Gastrocnemius medialis (tissue), 4 donors: ENCODE measurements at regions not wholly inside any gene's neighbourhood (a gene's known extent, or its start where the extent isn't known, plus 50 kb on each side); places are given as distances from the start of the nearest gene placed in this dataset.

ENCODE experiments used
- ATAC-seq, 2 donors: fragments of 150-250 bp; one replicate each; pipeline ENCODE4 v1.9.1; 2016
- DNase-seq, 2 donors: peaks; one replicate each; pipeline ENCODE4 v3.0.0-alpha.2; 2019
- H3K27ac ChIP-seq, 4 donors: fragments of 200-600 bp; sonication (generic); 1 replicate in 1 of 4; 2 replicates in 3 of 4; pipeline ENCODE4 v1.5.1; 2016 to 2018; ENCODE audit warnings: mild to moderate bottlenecking in 2 of 4, moderate library complexity in 1 of 4
- H3K27me3 ChIP-seq, 3 donors: fragments of 200-600 bp; sonication (generic) in 2 of 3; 1 replicate in 1 of 3; 2 replicates in 2 of 3; pipeline versions ENCODE4 v1.5.1 to v1.6.0; 2016 to 2019; ENCODE audit warnings: mild to moderate bottlenecking in 1 of 3, moderate library complexity in 1 of 3
- H3K36me3 ChIP-seq, 2 donors: fragments of 200-600 bp; sonication (generic) in 1 of 2; one replicate each; pipeline ENCODE4 v1.5.1; 2017 to 2018
- H3K4me1 ChIP-seq, 2 donors: fragments of 200-600 bp; sonication (generic) in 1 of 2; one replicate each; pipeline ENCODE4 v1.5.1; 2016 to 2017; ENCODE audit warnings: mild to moderate bottlenecking in 2 of 2
- H3K4me3 ChIP-seq, 4 donors: fragments of 200-600 bp; sonication (generic) in 3 of 4; 1 replicate in 1 of 4; 2 replicates in 3 of 4; pipeline ENCODE4 v1.5.1; 2016 to 2019; ENCODE audit warnings: mild to moderate bottlenecking in 2 of 4
- H3K9me3 ChIP-seq, 3 donors: fragments of 200-600 bp; sonication (generic) in 2 of 3; 1 replicate in 1 of 3; 2 replicates in 2 of 3; pipeline ENCODE4 v1.5.1; 2016 to 2019
- CTCF ChIP-seq, 5 experiments: fragments of 450-650 bp in 3 of 5; fragments of 200-600 bp in 2 of 5; sonication (generic) in 2 of 5; IDR thresholded peaks in 4 of 5; conservative IDR thresholded peaks in 1 of 5; 1 replicate in 4 of 5; 2 replicates in 1 of 5; pipeline ENCODE4 v1.5.1; 2016 to 2019; ENCODE audit warnings: antibody characterized with exemption in 5 of 5, mild to moderate bottlenecking in 3 of 5, moderate library complexity in 3 of 5
- POLR2A ChIP-seq, 2 donors: fragments of 450-650 bp; IDR thresholded peaks; one replicate each; pipeline ENCODE4 v1.6.1; 2017; ENCODE audit warnings: antibody characterized with exemption in 2 of 2, mild to moderate bottlenecking in 2 of 2, moderate library complexity in 2 of 2
- in situ Hi-C, 4 donors: fragments of 200-750 bp; cut with MboI; loops; one replicate each; pipeline versions ENCODE4 v1.15.0 to v1.8.0; 2017; ENCODE audit warnings: low sequenced_read_pairs in 4 of 4
- intact Hi-C: fragments of 100-400 bp; cut with DNase I; formaldehyde crosslinking; loops from one replicate; pipeline ENCODE4 v1.15.1; 2023; ENCODE audit warnings: low total_unique reads

DNA sequence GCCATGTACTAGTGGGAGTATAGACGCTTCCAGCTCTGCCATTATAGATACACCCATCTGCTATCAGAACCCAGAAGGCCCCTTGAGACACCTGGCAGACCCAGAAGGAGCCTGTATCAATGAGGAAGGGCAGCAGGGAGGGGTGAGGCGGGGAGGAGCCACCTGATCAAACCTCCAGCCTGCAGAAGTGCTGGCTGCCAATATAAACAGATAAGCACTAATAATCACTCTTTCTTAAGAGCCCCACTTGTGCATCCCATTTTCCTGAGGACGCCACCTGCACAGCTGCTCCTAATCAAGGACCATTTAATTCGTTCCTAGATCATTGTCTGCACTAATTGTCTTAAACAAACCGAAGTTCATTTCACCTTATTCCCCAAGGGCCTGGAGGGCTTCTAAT is 75.0 kb upstream of the NEK6 start:
- Histone ChIP-seq H3K27ac (no peak overlapping the region), H3K36me3 (no peaks in the 10 kb centered on the region), H3K9me3 (peaks cover 0 to 5% (median 0%) of the 10 kb centered on the region in 3 donors), H3K4me3 (no peak overlapping the region), H3K4me1 (no peaks in the 10 kb centered on the region), H3K27me3 (peaks cover 5 to 17% (median 9%) of the 10 kb centered on the region in 3 donors)
- intact Hi-C loops, result no loop called here
- TF ChIP-seq CTCF (IDR thresholded peaks at IDR 0.05 in 4 of 5, conservative IDR thresholded peaks at IDR 0.05 in 1 of 5) (no peak), POLR2A (IDR thresholded peaks at IDR 0.05) (no peak)
- in situ Hi-C loops, result no loop called here
- DNase-seq (no peak), ATAC-seq (no peak)

GRCh38 chr9:124183772-124184171 is 74.0 kb upstream of the NEK6 start:
- Histone ChIP-seq H3K27me3 (peaks cover 5 to 17% (median 9%) of the 10 kb centered on the region in 3 donors), H3K4me3 (no peak overlapping the region), H3K9me3 (peaks cover 0 to 5% (median 0%) of the 10 kb centered on the region in 3 donors), H3K36me3 (no peaks in the 10 kb centered on the region), H3K27ac (no peak overlapping the region), H3K4me1 (no peaks in the 10 kb centered on the region)
- TF ChIP-seq CTCF (IDR thresholded peaks at IDR 0.05 in 4 of 5, conservative IDR thresholded peaks at IDR 0.05 in 1 of 5), result no peak
- no peak for TF ChIP-seq POLR2A (IDR thresholded peaks at IDR 0.05)
- in situ Hi-C loops, result no loop called here
- ATAC-seq (no peak), DNase-seq (no peak)
- intact Hi-C loops, result no loop called here

GRCh38 chr9:124185413-124185812 is 72.3 kb upstream of the NEK6 start:
- Histone ChIP-seq H3K4me1 (no peaks in the 10 kb centered on the region), H3K4me3 (no peak overlapping the region), H3K9me3 (peaks cover 0 to 5% (median 0%) of the 10 kb centered on the region in 3 donors), H3K27me3 (peaks cover 5 to 17% (median 9%) of the 10 kb centered on the region in 3 donors), H3K36me3 (no peaks in the 10 kb centered on the region), H3K27ac (no peak overlapping the region)
- no peak for DNase-seq
- ATAC-seq, result no peak
- no peak for TF ChIP-seq CTCF (IDR thresholded peaks at IDR 0.05 in 4 of 5, conservative IDR thresholded peaks at IDR 0.05 in 1 of 5)
- TF ChIP-seq POLR2A (IDR thresholded peaks at IDR 0.05), result no peak
- in situ Hi-C loops (no loop called here), intact Hi-C loops (no loop called here)

DNA sequence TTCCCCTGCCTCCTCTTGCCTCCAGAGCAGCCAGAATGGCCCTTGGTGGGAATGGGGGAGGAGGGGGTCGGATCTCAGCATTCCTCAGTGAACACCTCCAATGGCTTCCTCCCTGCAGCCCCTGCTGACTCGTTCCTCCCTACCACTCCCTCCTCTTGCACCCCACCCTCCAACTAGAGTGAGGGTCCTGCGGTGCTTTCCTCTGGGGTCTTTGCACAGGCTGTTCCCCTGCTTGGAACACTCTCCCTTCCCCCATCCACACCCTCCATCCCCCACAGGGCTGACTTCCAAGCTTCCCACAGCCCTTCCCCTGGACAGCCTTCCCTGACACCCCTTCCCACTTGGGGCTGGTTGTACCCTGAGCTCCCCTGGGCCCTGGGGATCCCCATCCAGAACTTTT is 70.4 kb upstream of the NEK6 start:
- in situ Hi-C loops (no loop called here), intact Hi-C loops (no loop called here)
- no peak for ATAC-seq
- H3K36me3 ChIP-seq, result no peaks in the 10 kb centered on the region
- no peak for DNase-seq
- no peak overlapping the region for H3K27ac ChIP-seq
- no peak overlapping the region for H3K4me3 ChIP-seq
- TF ChIP-seq CTCF (IDR thresholded peaks at IDR 0.05 in 4 of 5, conservative IDR thresholded peaks at IDR 0.05 in 1 of 5) (no peak), POLR2A (IDR thresholded peaks at IDR 0.05) (no peak)
- H3K4me1 ChIP-seq, result no peaks in the 10 kb centered on the region
- H3K27me3 ChIP-seq, result peaks cover 0 to 10% (median 9%) of the 10 kb centered on the region in 3 donors
- peaks cover 0 to 5% (median 0%) of the 10 kb centered on the region in 3 donors for H3K9me3 ChIP-seq
